Epithelial cell of proximal tubule (primary cell): ENCODE measurements at regions not wholly inside any gene's neighbourhood (a gene's known extent, or its start where the extent isn't known, plus 50 kb on each side); places are given as distances from the start of the nearest gene placed in this dataset.
"Not testable (repeated sequence)": the region's sequence is repeated elsewhere in the genome, so short reads cannot be mapped to it uniquely, and the experiment has no call there.

Source experiments
- DNase-seq: peaks from one replicate; pipeline ENCODE4 v3.0.0-alpha.2; 2011; ENCODE audit warnings: low read depth
- H3K4me3 ChIP-seq: 2 replicates; pipeline ENCODE4 v1.5.1; 2011; ENCODE audit warnings: low read depth, mild to moderate bottlenecking, low read length
- CTCF ChIP-seq: conservative IDR thresholded peaks from 2 replicates; pipeline ENCODE4 v1.5.1; 2012; ENCODE audit warnings: low read depth, mild to moderate bottlenecking, low read length

- no peak for TF ChIP-seq CTCF
- no peak overlapping the region for H3K4me3 ChIP-seq
- DNase-seq = no peak
Measured at GRCh38 chr7:27032839-27033238, 63.0 kb downstream of the HOXA1 start.

GRCh38 chr7:27031289-27032172 lies 64.3 kb downstream of the HOXA1 start:
- no peak for DNase-seq
- H3K4me3 ChIP-seq = no peak overlapping the region
- TF ChIP-seq CTCF = no peak

DNA sequence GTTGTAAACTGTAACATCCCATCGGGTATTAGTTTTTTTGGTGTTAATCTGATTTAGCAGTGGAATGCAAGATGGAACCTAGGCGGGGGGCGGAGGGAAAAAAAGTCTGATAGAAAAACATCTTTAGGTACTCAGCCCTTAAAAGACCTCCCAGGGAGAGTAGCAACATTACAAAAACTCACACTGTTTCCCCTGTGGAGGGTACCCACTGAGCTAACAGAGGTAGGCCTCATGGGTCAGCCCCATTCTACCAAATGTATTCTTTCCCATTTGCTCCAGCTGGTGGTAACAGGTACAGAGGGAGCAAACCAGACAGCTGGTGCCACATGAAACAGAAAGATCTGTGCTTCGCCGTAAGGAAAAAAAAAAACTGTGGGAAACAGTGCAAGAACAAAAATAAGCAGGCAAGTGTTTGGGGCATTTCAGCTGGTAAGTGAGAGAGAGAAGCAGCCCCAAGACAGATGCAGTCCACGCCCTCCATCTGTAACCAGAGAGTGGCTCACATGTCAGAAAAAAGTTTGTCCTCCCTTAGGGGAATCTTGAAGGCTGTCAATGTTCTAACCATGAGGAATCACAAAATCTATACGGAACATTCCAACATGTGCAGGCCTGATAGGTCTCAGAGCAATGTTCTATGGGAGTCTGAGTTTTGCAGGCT lies 65.3 kb downstream of the HOXA1 start:
- no peak overlapping the region for H3K4me3 ChIP-seq
- DNase-seq = no peak
- no peak for TF ChIP-seq CTCF

DNA sequence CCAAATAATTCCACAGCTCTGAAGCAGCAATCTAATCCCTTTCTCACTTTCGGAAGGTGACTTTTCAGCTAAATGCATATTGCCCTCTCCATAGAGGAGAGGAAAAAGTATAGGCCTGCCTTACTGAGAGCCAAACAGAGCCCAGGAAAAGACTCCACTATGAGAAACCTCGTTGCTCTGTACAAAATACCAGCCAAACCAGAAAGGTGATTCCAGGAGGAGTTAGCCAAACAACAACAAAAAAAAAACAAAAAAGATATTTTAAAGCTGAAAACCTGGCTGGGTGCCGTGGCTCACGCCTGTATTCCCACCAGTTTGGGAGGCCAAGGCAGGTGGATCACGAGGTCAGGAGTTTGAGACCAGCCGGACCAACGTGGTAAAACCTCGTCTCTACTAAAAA lies 70.5 kb downstream of the HOXA1 start:
- no peak for DNase-seq
- H3K4me3 ChIP-seq = no peak overlapping the region
- no peak for TF ChIP-seq CTCF

DNA sequence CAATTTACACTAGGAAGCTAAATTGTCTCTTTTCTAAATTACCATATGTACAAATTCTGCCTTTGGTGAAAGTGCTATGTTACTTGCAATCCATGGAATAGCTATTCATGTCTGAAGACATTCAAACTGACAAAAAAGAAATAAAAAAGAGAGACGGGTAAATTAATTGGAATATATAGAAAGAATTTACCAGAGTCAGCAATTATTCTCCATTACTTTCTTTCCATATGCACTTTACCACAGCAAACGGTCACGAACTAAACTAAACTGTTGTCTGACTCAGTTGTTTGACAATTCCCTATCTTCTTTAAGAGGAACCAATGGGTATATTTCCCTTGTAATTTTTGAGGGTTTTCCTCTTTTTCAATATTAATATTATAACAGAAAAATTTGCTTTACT lies 85.7 kb downstream of the HOXA1 start:
- no peak for TF ChIP-seq CTCF
- DNase-seq = no peak
- H3K4me3 ChIP-seq = no peak overlapping the region

- TF ChIP-seq CTCF = no peak
- no peak overlapping the region for H3K4me3 ChIP-seq
- DNase-seq = no peak
Measured at GRCh38 chr7:27000496-27000895, 95.3 kb downstream of the HOXA1 start.

- not testable (repeated sequence) for H3K4me3 ChIP-seq, DNase-seq
Measured at GRCh38 chr7:26998284-26998683, 97.5 kb downstream of the HOXA1 start.
